ENCODE measurements at regions not wholly inside any gene's neighbourhood (a gene's known extent, or its start where the extent isn't known, plus 50 kb on each side); places are given as distances from the start of the nearest gene placed in this dataset.
A peak's percentile ranks its signal among the peaks of the same experiment; 100 is the strongest.
"Not testable (repeated sequence)": the region's sequence is repeated elsewhere in the genome, so short reads cannot be mapped to it uniquely, and the experiment has no call there.

DNA sequence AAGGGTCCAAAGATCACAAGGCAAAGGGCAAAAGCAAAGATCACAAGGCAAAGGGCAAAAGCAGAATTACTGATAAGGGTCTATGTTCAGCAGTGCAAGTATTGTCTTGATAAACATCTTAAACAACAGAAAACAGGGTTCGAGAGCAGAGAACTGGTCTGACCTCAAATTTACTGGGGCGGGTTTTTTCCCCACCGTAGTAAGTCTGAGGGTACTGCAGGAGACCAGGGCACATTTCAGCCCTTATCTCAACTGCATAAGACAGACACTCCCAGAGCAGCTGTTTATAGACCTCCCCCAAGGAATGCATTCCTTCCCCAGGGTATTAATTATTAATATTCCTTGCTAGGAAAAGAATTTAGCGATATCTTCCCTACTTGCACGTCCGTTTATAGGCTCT lies 61.3 kb downstream of the ZNF860 start:
- not testable (repeated sequence) for DNase-seq (ENCODE audit: low read depth in 2 of 2); H3K4me3 ChIP-seq (replicated peaks in 1 of 2; ENCODE audit: low read depth in 2 of 2, low read length in 2 of 2)

DNA sequence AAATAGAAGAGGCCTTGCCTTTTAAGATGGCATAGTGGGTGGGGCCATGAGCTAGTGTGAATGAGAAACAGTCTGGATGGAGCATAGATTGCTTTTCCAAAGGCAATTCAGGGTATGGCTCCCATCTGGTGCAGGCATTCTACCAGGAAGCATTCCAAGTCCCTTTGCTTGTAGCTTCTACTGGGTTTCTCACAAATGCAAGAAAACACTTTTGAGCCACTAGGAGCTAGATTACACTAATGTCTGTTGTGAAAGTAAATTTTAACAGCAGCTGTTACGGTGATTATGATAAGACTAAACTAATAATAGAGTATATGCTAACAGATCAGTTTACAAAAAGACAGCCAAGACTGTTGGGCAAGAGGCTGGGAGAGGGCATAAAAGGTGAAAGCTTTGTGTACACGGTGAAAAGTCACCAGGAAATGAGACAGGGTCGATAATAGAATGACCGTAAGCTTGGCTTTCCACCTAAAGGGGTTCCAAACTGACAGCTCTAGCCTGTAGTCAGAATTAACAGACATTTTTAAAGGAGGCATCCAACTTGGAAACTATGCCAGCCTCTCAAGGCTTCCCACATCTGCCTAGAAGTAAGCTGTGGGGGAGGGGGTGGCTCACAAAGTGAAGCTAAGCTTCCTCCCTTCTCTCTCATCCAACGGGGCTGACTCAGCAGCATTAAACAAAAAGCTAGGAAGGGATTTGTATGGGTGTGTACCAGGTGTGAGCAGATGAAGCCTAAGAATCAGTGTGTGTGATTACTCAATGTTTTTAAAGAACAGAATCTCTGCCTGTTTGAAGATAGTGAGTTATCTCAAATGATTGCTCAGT lies 61.1 kb upstream of the GPD1L start:
- no peak overlapping the region for H3K4me3 ChIP-seq (replicated peaks in 1 of 2; ENCODE audit: low read depth in 2 of 2, low read length in 2 of 2)
- TF ChIP-seq, protein P1, sequence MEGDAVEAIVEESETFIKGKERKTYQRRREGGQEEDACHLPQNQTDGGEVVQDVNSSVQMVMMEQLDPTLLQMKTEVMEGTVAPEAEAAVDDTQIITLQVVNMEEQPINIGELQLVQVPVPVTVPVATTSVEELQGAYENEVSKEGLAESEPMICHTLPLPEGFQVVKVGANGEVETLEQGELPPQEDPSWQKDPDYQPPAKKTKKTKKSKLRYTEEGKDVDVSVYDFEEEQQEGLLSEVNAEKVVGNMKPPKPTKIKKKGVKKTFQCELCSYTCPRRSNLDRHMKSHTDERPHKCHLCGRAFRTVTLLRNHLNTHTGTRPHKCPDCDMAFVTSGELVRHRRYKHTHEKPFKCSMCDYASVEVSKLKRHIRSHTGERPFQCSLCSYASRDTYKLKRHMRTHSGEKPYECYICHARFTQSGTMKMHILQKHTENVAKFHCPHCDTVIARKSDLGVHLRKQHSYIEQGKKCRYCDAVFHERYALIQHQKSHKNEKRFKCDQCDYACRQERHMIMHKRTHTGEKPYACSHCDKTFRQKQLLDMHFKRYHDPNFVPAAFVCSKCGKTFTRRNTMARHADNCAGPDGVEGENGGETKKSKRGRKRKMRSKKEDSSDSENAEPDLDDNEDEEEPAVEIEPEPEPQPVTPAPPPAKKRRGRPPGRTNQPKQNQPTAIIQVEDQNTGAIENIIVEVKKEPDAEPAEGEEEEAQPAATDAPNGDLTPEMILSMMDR (IDR thresholded peaks at IDR 0.05; ENCODE audit: low read depth, low read length), result no peak
- peak; percentile 61 to 88 for DNase-seq (ENCODE audit: low read depth in 2 of 2)

DNA sequence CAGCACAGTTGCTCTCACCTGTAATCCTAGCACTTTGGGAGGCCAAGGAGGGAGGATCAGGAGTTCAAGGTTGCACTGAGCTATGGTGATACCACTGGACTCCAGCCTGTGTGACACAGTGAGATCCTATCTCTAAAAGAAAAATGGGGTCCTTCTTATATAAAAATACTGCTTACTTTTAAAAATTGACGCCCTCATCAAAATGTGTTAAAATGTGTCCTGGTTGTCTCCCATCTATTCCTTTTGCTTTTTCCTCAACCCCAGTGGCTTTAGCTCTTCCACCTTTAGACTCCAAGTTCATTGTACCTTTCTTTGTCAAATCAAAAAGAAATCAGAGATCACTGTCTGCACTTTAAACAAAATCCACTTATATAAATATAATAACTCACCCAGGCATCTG lies 60.3 kb upstream of the GPD1L start:
- TF ChIP-seq, protein P1 (IDR thresholded peaks at IDR 0.05; ENCODE audit: low read depth, low read length), result no peak
- H3K4me3 ChIP-seq (replicated peaks in 1 of 2; ENCODE audit: low read depth in 2 of 2, low read length in 2 of 2), result no peak overlapping the region
- no peak for DNase-seq (ENCODE audit: low read depth in 2 of 2)

DNA sequence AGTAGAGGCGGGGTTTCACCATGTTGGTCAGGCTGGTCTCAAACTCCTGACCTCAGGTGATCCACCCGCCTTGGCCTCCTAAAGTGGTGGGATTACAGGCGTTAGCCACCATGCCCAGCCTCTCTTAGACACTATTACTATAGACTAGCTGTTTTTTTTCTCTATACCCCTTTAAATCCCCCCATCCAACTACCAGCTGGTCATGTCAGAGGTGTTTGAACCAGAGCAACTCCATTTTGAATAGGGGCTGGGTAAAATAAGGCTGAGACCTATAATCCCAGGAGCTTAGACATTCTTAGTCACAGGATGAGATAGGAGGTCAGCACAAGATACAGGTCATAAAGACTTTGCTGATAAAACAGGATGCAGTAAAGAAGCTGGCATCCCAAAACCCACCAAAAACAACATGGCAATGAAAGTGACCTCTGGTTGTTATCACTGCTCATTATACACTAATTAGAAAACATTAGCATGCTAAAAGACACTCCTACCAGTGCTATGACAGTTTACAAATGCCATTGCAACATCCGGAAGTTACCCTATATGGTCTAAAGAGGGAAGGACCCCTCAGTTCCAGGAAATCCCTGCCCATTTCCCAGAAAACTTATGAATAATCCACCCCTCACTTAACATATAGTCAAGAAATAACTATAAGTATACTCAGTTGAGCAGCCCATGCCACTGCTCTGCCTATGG lies 57.8 kb upstream of the GPD1L start:
- no peak overlapping the region for H3K4me3 ChIP-seq (replicated peaks in 1 of 2; ENCODE audit: low read depth in 2 of 2, low read length in 2 of 2)
- no peak for DNase-seq (ENCODE audit: low read depth in 2 of 2)
- TF ChIP-seq, protein P1 (IDR thresholded peaks at IDR 0.05; ENCODE audit: low read depth, low read length), result no peak

DNA sequence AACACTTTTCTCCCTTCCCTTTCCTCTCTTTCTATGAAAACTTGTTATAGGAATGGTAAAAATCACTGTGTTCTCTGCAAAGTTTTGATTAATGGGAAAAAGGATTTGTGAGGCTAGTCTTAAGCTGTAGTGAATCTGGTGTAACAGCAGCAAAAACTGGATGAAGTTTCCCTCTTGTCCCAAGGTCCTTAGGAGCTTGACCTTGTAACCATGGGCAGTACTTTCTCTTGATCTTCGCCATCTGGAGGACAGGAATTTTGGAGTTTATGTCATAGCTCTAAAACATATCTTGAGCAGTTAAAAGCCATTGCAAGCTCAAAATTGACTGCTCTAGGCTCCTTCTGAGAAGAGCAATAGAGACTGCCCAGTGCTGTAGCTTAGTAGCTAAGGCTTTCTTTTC lies 56.5 kb upstream of the GPD1L start:
- TF ChIP-seq, protein P1 (IDR thresholded peaks at IDR 0.05; ENCODE audit: low read depth, low read length), result no peak
- DNase-seq (ENCODE audit: low read depth in 2 of 2), result no peak
- H3K4me3 ChIP-seq (replicated peaks in 1 of 2; ENCODE audit: low read depth in 2 of 2, low read length in 2 of 2), result no peak overlapping the region

DNA sequence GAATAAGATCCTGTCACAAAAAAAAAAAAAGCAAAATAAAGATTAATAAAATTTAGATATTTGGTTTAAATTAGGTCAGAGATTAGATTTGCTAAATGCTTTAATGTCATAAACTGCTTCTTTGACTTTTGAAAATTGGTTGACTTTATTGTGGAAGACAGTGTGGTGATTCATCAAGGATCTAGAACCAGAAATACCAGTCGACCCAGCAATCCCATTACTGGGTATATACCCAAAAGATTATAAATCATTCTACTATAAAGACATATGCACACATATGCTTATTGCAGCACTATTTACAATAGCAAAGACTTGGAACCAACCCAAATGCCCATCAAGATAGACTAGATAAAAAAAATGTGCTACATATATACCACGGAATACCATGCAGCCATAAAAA lies 54.2 kb upstream of the GPD1L start:
- DNase-seq (ENCODE audit: low read depth in 2 of 2); H3K4me3 ChIP-seq (replicated peaks in 1 of 2; ENCODE audit: low read depth in 2 of 2, low read length in 2 of 2): not testable (repeated sequence)

DNA sequence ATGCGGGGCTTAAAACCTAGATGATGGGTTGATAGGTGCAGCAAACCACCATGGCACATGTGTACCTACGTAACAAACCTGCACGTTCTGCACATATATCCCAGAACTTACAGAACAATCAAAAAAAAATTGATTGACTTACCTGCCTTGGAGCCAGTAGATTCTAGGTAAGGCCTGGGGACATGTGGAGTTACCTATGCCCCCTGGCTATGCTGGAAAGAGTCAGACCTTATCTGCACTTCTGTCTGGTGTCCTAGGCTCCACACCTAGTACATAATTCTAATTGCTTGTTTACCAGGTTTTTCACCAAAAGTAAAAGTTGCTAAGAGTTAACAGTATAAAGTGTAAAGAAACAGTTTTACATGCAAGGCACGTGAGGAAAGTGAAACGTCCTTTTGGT lies 53.6 kb upstream of the GPD1L start:
- not testable (repeated sequence) for H3K4me3 ChIP-seq (replicated peaks in 1 of 2; ENCODE audit: low read depth in 2 of 2, low read length in 2 of 2); DNase-seq (ENCODE audit: low read depth in 2 of 2)

DNA sequence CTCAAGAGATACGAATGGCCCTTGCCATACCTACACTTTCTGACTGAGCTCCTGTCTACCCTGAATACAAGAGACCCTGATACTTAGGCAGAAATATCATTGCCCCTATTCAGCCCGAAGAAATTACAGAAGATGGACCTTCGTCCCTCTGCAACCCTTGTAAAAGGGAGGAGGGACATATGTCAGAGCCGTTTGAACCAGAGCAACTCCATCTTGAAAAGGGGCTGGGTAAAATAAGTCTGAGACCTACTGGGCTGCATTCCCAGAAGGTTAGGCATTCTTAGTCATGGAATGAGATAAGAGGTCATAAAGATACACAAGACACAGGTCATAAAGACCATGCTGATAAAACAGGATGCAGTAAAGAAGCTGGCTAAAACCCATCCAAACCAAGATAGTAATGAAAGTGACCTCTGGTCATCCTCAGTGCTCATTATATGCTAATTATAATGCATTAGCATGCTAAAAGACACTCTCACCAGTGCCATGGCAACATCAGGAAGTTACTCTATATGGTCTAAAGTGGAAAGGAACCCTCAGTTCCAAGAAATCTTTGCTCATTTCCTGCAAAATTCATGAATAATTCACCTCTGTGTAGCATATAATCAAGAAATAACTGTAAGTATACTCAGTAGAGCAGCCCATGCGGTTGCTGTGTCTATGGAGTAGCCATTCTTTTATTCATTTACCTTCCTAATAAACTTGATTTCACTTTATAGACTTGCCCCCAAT lies 49.7 kb upstream of the GPD1L start:
- DNase-seq (ENCODE audit: low read depth in 2 of 2), result no peak
- H3K4me3 ChIP-seq (replicated peaks in 1 of 2; ENCODE audit: low read depth in 2 of 2, low read length in 2 of 2), result no peak overlapping the region
- TF ChIP-seq, protein P1 (IDR thresholded peaks at IDR 0.05; ENCODE audit: low read depth, low read length), result no peak
